Activated CD4-positive, alpha-beta T cell treated with anti-CD3 and anti-CD28 coated beads, Interleukin-2, amount 50 U/mL, for 16 hours (primary cell): ENCODE measurements at regions not wholly inside any gene's neighbourhood (a gene's known extent, or its start where the extent isn't known, plus 50 kb on each side); places are given as distances from the start of the nearest gene placed in this dataset.
A peak's percentile ranks its signal among the peaks of the same experiment; 100 is the strongest.

Source experiments
- DNase-seq: peaks from one replicate; pipeline ENCODE4 v3.0.0-alpha.2; 2020

GRCh38 chr2:120441744-120442471 lies 96.0 kb downstream of the INHBB start:
- no peak for DNase-seq

DNA sequence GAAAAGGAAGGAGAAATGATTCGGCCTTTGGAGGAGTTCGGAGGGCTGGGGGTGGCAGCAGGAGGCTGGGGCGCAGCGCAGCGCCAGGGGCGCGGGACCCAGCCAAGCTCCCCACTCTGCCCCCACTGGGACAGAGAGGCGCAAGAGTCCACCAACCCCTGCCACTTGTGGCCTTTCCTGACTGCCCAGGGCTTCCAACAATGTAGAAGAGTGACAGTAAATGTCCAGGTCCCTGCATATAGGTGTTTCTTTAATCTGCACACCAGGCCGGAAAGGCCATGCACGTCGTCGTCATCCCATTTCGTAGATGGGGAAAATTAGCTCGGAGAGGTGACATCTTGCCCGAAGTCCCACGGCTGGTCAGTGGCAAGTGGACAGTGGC lies 96.6 kb downstream of the INHBB start:
- DNase-seq = no peak

GRCh38 chr2:120442923-120443571 lies 97.1 kb downstream of the INHBB start:
- peak; percentile 29 for DNase-seq

DNA sequence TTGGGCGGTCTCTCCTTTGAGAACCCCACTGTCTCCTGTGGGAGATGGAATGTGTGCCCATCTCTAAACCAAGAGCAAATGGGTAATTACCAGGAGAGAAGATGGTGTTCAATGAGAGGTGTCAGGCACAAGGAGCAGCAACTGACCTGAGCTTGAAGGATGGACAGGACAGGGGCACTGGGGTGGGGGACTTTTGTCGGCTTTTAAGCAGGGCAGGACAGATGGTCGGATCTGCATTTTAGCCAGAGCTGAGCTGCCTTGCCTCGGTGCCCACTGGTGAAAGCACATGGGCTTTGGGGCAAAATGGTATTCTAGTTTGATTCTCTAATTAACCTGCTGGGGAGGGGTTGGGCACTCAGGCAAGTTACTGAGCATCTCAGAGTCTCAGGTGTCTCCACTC lies 98.0 kb downstream of the INHBB start:
- no peak for DNase-seq

DNA sequence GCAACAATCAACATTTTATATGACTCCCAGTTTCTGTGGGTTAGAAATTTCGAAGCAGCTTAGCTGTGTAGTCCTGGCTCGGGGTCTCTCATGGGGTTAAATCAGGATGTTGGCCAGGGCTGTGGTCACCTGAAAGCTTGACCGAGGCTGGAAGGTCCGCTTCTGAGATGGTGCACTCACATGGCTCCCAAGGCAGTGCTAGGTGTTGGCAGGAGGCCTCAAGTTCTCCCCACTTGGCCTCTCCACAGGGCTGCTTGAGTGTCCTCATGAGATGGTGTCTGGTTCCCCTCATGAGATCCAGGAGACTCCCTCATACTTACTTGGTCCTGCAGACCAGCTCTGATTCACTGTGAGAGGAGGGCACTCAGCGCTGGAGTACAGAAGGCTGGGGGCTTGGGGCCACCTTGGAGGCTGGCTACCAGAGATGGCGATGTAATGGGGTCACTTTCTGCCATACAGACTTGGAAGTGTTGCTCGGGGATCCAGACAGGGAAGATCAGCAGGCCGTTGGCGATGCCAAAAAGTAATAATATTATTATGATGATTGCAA lies 98.8 kb downstream of the INHBB start:
- no peak for DNase-seq

DNA sequence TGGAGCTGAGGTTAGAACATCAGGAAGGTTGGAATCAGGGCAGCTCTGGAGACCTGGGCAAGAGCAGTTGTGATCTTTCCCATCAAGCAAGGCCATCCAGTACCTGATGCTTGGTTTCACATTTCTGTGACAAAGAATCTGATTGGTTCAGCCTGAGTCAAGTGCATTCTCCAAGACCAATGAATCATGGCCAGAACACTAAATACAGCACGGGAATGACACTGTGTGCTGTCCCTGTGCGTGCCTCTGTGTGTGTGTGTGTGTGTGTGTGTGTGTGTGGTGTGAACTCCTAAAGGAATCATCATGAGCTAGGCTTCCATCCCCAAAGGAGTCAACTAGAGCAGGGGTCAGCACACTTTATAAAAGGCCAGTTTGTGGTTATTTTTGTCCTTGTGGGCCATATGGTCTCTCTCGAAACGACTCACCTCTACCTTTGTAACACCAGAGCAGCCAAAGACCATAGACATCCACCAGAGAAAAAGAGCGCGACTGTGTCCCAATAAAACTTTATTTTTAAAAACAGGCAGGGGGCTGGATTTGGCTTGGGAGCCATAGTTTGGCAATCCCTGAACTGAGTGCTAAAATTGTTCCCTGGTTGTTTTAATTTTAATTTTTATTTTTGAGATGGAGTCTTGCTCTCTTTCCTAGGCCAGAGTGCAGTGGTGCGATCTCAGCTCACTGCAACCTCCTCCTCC lies 99.7 kb downstream of the INHBB start:
- no peak for DNase-seq

DNA sequence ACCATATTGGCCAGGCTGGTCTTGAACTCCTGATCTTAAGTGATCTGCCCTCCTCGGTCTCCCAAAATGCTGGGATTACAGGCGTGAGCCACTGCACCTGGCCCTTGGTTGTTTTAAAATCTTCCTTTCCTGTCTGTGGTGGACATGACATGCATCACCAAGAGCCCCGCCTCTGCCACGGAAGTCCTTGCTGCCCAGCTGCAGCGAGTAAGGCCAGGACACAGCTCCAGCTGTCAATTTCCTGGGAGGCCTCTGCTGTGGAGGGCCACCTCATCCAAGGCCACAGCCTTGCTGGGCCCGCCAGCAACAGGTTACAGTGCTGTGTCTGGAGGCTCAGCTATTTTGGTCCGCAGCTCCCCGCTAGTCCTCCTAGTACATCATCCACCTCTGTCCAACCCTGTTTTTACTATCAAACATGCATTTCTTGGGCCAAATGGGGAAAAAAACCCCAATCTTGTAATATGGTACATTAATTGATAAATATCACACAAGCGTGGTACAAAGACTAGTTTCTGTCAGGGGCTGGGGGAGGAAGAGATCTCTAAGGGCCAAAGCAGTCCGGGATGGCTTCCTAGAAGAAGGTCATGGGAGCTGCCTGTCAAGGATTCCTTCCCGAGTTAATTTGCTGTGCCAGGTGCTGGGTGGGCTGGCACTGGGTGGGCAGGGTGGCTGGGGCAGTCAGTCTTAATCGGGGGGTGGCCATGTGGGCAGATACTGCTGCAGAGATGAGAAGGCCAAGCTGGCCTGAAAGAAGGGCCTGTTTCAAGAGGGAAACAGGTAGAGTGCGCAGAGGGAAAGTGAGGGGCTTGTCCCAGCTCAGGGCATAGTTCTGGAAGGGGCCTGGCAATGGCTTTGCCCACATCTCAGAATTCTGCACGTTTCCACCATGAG lies 100.5 kb downstream of the INHBB start:
- DNase-seq = no peak

DNA sequence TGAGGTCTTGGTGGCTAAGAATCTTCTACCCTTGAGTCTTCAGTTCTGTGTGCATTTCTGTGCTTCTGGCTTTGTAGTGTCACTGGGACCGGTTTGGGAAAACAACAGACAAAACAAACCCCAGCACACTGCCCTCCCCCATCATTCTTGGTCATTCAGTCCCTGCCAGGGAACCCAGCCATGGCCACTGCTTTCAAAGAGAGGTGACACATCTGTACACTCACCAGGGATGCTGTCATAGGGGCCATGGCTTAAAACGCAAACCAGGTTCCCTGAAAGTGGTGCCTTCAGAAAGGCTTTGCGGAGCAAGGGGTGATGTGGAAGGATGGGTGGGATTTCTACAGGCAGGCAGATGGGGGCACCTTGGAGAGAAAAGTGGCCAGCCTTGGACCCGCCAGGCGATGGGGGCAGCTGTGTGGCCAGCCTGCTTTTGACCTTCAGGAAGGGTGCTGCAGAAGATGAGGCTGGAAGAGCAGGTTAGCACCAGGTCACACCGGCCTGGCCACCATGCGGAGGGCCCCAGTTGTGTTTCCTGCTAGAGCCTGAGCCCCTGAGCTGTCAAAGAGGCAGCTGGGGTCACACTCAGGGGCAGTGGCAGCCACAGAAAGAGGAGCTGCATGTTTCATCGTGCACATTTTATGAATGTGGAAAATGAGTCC lies 101.3 kb downstream of the INHBB start:
- no peak for DNase-seq

DNA sequence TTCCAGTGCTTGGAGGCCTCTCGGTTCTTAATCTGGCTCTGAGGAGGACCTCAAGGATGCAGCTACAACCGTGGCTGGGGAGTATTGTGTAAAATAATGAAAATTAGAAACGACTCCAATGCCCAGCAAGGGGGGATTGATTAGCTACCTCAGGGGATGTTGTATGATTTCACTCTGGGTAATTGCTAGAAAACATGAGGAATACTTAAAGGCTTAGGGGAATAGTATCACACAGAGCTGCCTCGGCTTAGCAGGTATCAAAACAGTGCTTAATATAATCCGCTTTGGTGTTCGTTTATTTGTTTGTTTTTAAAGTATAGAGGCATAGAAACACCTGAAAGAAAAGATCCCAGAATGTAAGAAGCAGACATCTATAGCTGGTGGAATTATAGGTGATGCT lies 102.5 kb downstream of the INHBB start:
- no peak for DNase-seq

DNA sequence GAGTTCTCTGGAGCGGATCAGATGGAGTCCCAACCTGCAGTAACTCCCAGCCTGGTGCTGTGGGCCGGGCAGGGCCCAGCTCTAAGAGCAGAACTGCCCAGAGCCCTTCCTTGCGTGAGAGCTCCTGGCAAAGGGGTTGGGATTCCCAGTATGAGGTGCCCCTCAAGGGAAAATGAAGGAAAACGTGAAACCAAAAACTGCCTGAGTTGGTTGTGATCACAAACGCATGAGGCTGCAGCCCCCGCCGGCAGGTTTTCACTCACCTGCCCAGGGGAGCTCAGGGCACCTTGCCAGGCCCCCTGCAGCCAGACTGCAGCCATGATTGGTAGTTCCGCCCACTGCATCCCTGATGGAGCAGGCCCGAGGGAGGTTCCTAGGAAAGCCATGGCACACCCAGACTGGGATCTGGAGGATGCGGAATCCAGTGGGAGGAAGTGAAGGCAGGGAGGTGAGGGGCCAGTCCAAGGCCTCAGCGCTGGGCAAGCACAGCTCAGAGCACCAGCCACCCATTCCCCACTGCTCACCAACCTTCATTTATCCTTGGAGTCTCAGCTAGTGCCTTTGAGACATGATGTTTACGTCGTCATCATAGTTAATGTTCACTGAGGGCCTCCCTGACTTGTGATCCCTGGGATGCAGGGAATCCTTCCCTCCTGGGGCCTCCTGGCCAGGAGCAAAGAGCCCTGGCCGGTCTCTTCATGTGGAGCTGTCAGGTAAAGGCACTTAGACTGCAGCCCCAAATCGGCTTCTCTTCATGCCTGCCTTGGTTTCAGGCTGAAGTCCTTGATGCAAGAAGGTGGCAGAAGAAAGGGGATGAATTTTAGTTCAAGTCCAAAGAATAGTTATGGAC lies 103.2 kb downstream of the INHBB start:
- no peak for DNase-seq

DNA sequence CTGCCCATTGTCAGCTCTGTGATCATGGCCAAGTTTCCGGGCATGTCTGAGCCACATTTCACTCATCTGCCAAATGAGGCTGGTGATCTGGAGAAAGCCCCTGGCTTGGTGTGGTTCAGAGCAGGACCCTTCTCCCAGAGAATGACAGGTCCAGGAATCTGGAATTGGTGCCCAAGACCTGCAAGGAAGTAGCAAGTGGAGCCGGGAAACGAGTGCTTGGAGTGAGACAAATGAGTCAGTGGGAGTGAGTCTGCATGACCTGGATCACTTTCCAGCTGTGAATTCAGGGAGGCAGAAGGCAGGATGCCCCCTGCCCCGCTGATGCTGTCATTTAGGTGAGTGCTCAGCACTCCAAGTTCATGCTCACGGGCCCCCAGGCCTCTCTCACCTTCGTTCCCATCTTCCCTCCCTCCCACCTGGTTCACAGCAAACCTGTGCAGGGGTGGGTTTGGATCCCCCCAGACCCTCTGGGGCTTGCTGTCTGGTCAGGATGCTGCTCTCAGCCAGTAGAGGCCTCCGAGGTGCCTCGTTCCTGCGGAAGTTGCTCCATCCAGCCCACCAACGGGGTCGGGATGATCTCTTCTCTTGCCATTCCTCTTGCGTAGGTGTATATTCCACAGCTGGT lies 104.4 kb downstream of the INHBB start:
- DNase-seq = no peak

DNA sequence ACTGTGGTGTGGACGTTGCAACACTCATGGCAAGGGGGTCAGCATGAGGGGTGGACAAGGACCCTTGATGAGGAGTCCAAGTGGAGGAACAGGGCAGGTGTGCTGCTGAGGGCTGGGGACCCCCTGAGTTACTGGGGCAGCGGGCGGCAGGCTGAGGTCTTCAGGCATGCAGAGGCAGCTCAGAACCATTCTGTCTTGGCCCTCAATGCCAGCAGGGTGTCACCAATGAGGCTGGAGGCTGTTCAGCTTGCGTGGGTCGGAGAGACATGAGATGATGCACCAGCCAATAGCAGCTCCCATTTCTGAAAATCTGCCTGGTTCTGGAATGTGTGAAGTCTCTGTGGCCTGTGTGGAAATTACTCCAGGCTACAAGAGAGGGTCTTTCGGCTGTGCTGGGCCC lies 105.4 kb downstream of the INHBB start:
- DNase-seq = no peak

DNA sequence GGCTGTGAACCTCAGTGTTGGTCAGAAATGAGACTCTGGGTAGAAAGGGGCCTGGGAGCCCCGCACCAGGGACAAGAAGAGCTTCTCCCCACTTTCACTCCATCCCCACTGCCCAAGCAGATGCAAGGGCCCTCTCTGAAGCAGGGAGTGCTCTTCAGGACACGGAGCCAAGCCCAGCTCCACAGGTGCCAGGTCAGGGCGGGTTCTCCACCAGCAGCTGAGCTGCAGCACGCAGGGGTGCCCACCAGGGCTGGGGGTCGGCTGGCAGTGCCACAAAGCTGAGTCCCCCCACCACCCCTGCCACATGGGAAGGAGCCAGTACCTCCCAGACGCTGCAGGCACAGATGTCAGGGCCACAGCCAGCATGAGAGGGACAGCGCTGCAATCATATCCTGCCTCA lies 106.2 kb downstream of the INHBB start:
- no peak for DNase-seq

GRCh38 chr2:120452945-120453634 lies 107.2 kb downstream of the INHBB start:
- no peak for DNase-seq

- no peak for DNase-seq
Measured at GRCh38 chr2:120453635-120453998, 107.7 kb downstream of the INHBB start.

- no peak for DNase-seq
Measured at GRCh38 chr2:120454654-120455385, 108.9 kb downstream of the INHBB start.

- DNase-seq = no peak
Measured at GRCh38 chr2:120455390-120455789, 109.5 kb downstream of the INHBB start.

DNA sequence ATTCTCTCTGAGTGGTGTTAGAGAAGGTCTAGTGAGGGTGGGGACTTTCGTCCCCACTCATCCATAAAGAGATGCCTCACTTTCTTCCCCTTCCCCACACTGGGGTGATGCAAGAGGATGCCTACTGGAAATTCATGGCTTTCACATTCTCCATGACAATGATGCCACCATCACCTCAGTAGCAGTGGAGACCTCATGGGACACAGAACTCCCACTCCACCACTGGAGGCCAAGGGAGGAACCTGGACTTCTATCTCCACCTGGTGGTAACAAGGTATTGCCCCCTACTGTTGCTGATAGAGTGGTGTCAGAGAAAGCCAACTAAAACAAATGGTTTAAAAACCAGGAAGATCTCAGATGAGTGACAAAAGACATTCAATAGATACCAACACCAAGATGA lies 110.9 kb downstream of the INHBB start:
- DNase-seq = no peak

- DNase-seq = no peak
Measured at GRCh38 chr2:120460511-120460910, 114.6 kb downstream of the INHBB start.

GRCh38 chr2:120461092-120461491 lies 115.2 kb downstream of the INHBB start:
- DNase-seq = no peak
